Astrocyte (in vitro differentiated cells and primary cell): ENCODE measurements at regions not wholly inside any gene's neighbourhood (a gene's known extent, or its start where the extent isn't known, plus 50 kb on each side); places are given as distances from the start of the nearest gene placed in this dataset.

Experiments
- DNase-seq: peaks from one replicate; pipeline ENCODE4 v3.0.0-alpha.2; 2010; ENCODE audit warnings: low read depth
- FAIRE-seq: peaks from 2 replicates; lab custom pipeline; 2011; peaks lifted over from hg19 to GRCh38; lab: Jason Lieb, UNC
- H2AFZ ChIP-seq: 2 replicates; pipeline ENCODE4 v1.6.0; 2012; ENCODE audit warnings: low read depth, low read length, inconsistent platforms
- H3K27ac ChIP-seq: 2 replicates; pipeline ENCODE4 v1.5.1; 2011; ENCODE audit warnings: low read depth, low read length, inconsistent platforms
- H3K27me3 ChIP-seq: 2 replicates; pipeline ENCODE4 v1.6.0; 2011; ENCODE audit warnings: low read length, inconsistent platforms; ENCODE audit not compliant: insufficient read depth
- H3K36me3 ChIP-seq: 2 replicates; pipeline ENCODE4 v1.5.1; 2011; ENCODE audit warnings: low read length, inconsistent platforms; ENCODE audit not compliant: insufficient read depth
- H3K4me1 ChIP-seq: 2 replicates; pipeline ENCODE4 v1.5.1; 2011; ENCODE audit warnings: low read length, inconsistent platforms; ENCODE audit not compliant: insufficient read depth
- H3K4me2 ChIP-seq: 2 replicates; pipeline ENCODE4 v1.6.0; 2012; ENCODE audit warnings: low read length, inconsistent platforms
- H3K4me3 ChIP-seq: 2 replicates; pipeline ENCODE4 v1.5.1; 2011; ENCODE audit warnings: low read depth, mild to moderate bottlenecking, low read length, inconsistent platforms; ENCODE audit not compliant: insufficient read depth
- H3K79me2 ChIP-seq: 2 replicates; pipeline ENCODE4 v1.6.0; 2012; ENCODE audit warnings: mild to moderate bottlenecking, low read length, inconsistent platforms; ENCODE audit not compliant: insufficient read depth
- H3K9ac ChIP-seq: 2 replicates; pipeline ENCODE4 v1.6.0; 2012; ENCODE audit warnings: mild to moderate bottlenecking, low read length, inconsistent platforms
- H3K9me3 ChIP-seq: 2 replicates; pipeline ENCODE4 v1.5.1; 2012; ENCODE audit warnings: low read depth, mild to moderate bottlenecking, low read length, inconsistent platforms; ENCODE audit not compliant: insufficient read depth
- H4K20me1 ChIP-seq: 2 replicates; pipeline ENCODE4 v1.6.0; 2012; ENCODE audit warnings: low read length, inconsistent platforms; ENCODE audit not compliant: insufficient read depth
- H3K27ac Mint-ChIP-seq: one replicate; pipeline ENCODE4 v1.8.0; 2021; ENCODE audit warnings: mild to moderate bottlenecking, mixed read lengths; ENCODE audit not compliant: unreplicated experiment
- H3K27me3 Mint-ChIP-seq: one replicate; pipeline ENCODE4 v1.8.0; 2021; ENCODE audit warnings: low read depth, mixed read lengths; ENCODE audit not compliant: unreplicated experiment
- H3K36me3 Mint-ChIP-seq: one replicate; pipeline ENCODE4 v1.8.0; 2021; ENCODE audit warnings: low read depth, mixed read lengths; ENCODE audit not compliant: unreplicated experiment
- H3K4me1 Mint-ChIP-seq: one replicate; pipeline ENCODE4 v1.8.0; 2021; ENCODE audit warnings: low read depth, mixed read lengths; ENCODE audit not compliant: unreplicated experiment
- H3K4me3 Mint-ChIP-seq: one replicate; pipeline ENCODE4 v1.8.0; 2021; ENCODE audit warnings: mild to moderate bottlenecking, moderate library complexity, mixed read lengths; ENCODE audit not compliant: unreplicated experiment
- H3K9me3 Mint-ChIP-seq: one replicate; pipeline ENCODE4 v1.8.0; 2021; ENCODE audit warnings: mild to moderate bottlenecking, mixed read lengths; ENCODE audit not compliant: unreplicated experiment
- CTCF ChIP-seq: IDR thresholded peaks from 2 replicates; pipeline ENCODE4 v1.5.1; 2011; ENCODE audit warnings: low read depth, mild to moderate bottlenecking, inconsistent platforms, low read length, moderate library complexity; ENCODE audit not compliant: insufficient read depth
- EZH2 ChIP-seq: IDR thresholded peaks from 2 replicates; pipeline ENCODE4 v1.6.1; 2012; ENCODE audit warnings: mild to moderate bottlenecking, low read length, inconsistent platforms; ENCODE audit not compliant: insufficient read depth

GRCh38 chr12:58396239-58396638, 454.9 kb downstream of the ATP23 start:
- H3K27ac Mint-ChIP-seq: no peak overlapping the region
- no peak overlapping the region for H3K4me3 Mint-ChIP-seq
- H3K4me2 ChIP-seq: no peak overlapping the region
- H3K9me3 Mint-ChIP-seq: peaks cover 7% of the 10 kb centered on the region
- H3K27me3 Mint-ChIP-seq: no peaks in the 10 kb centered on the region
- no peaks in the 10 kb centered on the region for H3K36me3 Mint-ChIP-seq
- no peaks in the 10 kb centered on the region for H3K9me3 ChIP-seq
- H3K79me2 ChIP-seq: no peaks in the 10 kb centered on the region
- H3K4me1 Mint-ChIP-seq: peaks cover 20% of the 10 kb centered on the region
- no peaks in the 10 kb centered on the region for H3K27me3 ChIP-seq
- FAIRE-seq (no peak), DNase-seq (no peak)
- H3K4me3 ChIP-seq: no peak overlapping the region
- no peak overlapping the region for H3K27ac ChIP-seq
- no peak overlapping the region for H2AFZ ChIP-seq
- H3K36me3 ChIP-seq: no peaks in the 10 kb centered on the region
- H3K4me1 ChIP-seq: peaks cover 9% of the 10 kb centered on the region
- H4K20me1 ChIP-seq: no peaks in the 10 kb centered on the region
- TF ChIP-seq CTCF: no peak
- TF ChIP-seq EZH2: no peak
- H3K9ac ChIP-seq: no peak overlapping the region

- no peaks in the 10 kb centered on the region for H3K27me3 ChIP-seq
- no peak overlapping the region for H3K4me3 Mint-ChIP-seq
- peaks cover 2% of the 10 kb centered on the region for H3K9me3 Mint-ChIP-seq
- TF ChIP-seq CTCF: no peak
- no peak for TF ChIP-seq EZH2
- DNase-seq (no peak), FAIRE-seq (no peak)
- H3K9me3 ChIP-seq: no peaks in the 10 kb centered on the region
- H3K9ac ChIP-seq: no peak overlapping the region
- H4K20me1 ChIP-seq: no peaks in the 10 kb centered on the region
- H2AFZ ChIP-seq: no peak overlapping the region
- no peaks in the 10 kb centered on the region for H3K27me3 Mint-ChIP-seq
- H3K27ac Mint-ChIP-seq: no peak overlapping the region
- H3K4me1 Mint-ChIP-seq: peaks cover 9% of the 10 kb centered on the region
- H3K36me3 ChIP-seq: no peaks in the 10 kb centered on the region
- no peaks in the 10 kb centered on the region for H3K36me3 Mint-ChIP-seq
- H3K79me2 ChIP-seq: no peaks in the 10 kb centered on the region
- no peak overlapping the region for H3K4me3 ChIP-seq
- no peak overlapping the region for H3K27ac ChIP-seq
- H3K4me2 ChIP-seq: no peak overlapping the region
- no peaks in the 10 kb centered on the region for H3K4me1 ChIP-seq
Observed at GRCh38 chr12:58405363-58405762, 464.0 kb downstream of the ATP23 start.

GRCh38 chr12:58408516-58408915, 467.1 kb downstream of the ATP23 start:
- Histone ChIP-seq H2AFZ (peak overlapping the region; percentile 8), H3K79me2 (no peaks in the 10 kb centered on the region), H3K4me2 (no peak overlapping the region), H3K4me1 (peaks cover 4% of the 10 kb centered on the region), H3K27ac (no peak overlapping the region), H4K20me1 (no peaks in the 10 kb centered on the region), H3K9me3 (no peaks in the 10 kb centered on the region), H3K27me3 (no peaks in the 10 kb centered on the region), H3K36me3 (no peaks in the 10 kb centered on the region), H3K4me3 (no peak overlapping the region), H3K9ac (no peak overlapping the region)
- Mint-ChIP-seq H3K27ac (no peak overlapping the region), H3K27me3 (no peaks in the 10 kb centered on the region), H3K4me3 (no peak overlapping the region), H3K9me3 (no peaks in the 10 kb centered on the region), H3K36me3 (no peaks in the 10 kb centered on the region), H3K4me1 (peaks cover 9% of the 10 kb centered on the region)
- DNase-seq: no peak
- TF ChIP-seq CTCF: no peak
- no peak for TF ChIP-seq EZH2
- FAIRE-seq: no peak
